ENCODE measurements at regions not wholly inside any gene's neighbourhood (a gene's known extent, or its start where the extent isn't known, plus 50 kb on each side); places are given as distances from the start of the nearest gene placed in this dataset.

DNA sequence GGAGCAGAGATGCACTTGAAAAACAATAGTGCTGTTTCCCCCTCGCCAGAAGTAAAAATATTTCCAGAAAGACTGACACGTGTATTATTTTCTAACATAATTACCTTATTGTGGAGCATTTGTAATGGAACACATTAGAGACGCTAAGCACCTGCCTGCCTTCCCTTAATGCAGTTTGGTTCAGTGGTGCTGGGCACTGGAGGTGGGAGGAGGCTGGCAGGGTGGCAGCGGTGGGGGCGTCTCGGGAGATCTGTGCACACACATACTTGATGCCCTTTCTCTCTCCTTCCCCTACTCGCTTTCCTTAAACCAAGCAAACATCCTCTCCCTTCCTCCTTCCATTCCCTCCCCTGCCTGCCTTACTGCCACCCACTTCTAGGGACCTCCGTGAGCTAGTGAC lies 156.6 kb upstream of the SDK2 start:
- no peak overlapping the region for H3K4me3 ChIP-seq (ENCODE audit: low read length)
- H3K27me3 Mint-ChIP-seq: peaks cover 0 to 7% (median 3%) of the 10 kb centered on the region in 5 donors
- peaks cover 0 to 16% (median 14%) of the 10 kb centered on the region in 7 donors for H3K4me1 Mint-ChIP-seq
- H3K9me3 ChIP-seq (ENCODE audit: control insufficient read depth in 2 of 3, low read length in 3 of 3): no peaks in the 10 kb centered on the region
- no peak overlapping the region for H3K27ac ChIP-seq (ENCODE audit: low read depth, low read length)
- H3K9me3 Mint-ChIP-seq: peaks cover 3 to 21% (median 9%) of the 10 kb centered on the region in 11 donors
- POLR2A ChIA-PET: no interaction called here
- H3K27me3 ChIP-seq (ENCODE audit: control insufficient read depth in 2 of 2, insufficient read depth in 2 of 2, low read length in 2 of 2): no peaks in the 10 kb centered on the region
- H3K36me3 ChIP-seq (ENCODE audit: control insufficient read depth in 2 of 3, insufficient read depth in 3 of 3, low read length in 3 of 3): no peaks in the 10 kb centered on the region
- H3K4me3 Mint-ChIP-seq: no peak overlapping the region
- CTCF ChIA-PET: no interaction called here
- intact Hi-C loops (cut with micrococcal nuclease): no loop called here
- DNase-seq (no peak), ATAC-seq (no peak)
- H3K36me3 Mint-ChIP-seq: peaks cover 0 to 8% (median 5%) of the 10 kb centered on the region in 5 donors
- H3K4me1 ChIP-seq (ENCODE audit: control insufficient read depth in 2 of 2, insufficient read depth in 2 of 2, low read length in 2 of 2): no peaks in the 10 kb centered on the region
- H3K27ac Mint-ChIP-seq: no peak overlapping the region

DNA sequence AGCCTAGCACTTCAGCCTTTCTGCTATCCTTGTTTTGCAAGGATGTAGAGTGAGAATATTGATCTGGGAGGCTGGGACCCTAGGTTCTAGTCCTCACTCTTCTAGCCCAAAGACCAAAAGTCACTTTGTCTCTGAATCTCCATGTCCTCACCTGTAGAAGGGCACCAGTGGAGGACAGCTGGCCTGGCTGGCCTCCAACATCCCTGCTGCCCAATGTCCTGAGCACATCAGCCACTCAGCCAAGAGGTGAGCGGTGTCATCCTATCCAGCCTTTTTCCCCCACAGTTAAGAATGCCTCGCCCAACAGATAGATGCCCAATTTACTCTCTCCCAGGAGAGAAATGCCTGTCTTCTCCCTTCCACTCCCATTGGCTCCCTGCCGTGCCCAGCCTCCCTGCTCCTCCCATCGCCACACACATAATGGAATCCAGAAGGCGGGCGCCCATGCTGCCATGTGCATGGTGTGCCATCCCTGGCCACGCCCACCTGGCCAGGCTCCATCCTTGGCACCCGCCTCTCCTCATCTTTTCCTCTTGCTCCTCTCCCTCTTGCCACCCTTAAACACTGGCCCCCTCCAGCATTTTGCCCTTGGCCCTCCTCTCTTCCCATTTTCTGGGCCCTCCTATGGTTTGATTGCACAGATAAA lies 157.3 kb upstream of the SDK2 start:
- Mint-ChIP-seq H3K9me3 (peaks cover 4 to 28% (median 11%) of the 10 kb centered on the region in 11 donors), H3K4me1 (peaks cover 0 to 16% (median 14%) of the 10 kb centered on the region in 7 donors), H3K27me3 (peaks cover 0 to 7% (median 3%) of the 10 kb centered on the region in 5 donors), H3K4me3 (peak overlapping the region in 1 of 10 donors; percentile 34), H3K36me3 (peaks cover 0 to 8% (median 5%) of the 10 kb centered on the region in 5 donors), H3K27ac (peak overlapping the region in 1 of 9 donors; percentile 2)
- no peak overlapping the region for H3K4me3 ChIP-seq (ENCODE audit: low read length)
- no peaks in the 10 kb centered on the region for H3K27me3 ChIP-seq (ENCODE audit: control insufficient read depth in 2 of 2, insufficient read depth in 2 of 2, low read length in 2 of 2)
- H3K27ac ChIP-seq (ENCODE audit: low read depth, low read length): no peak overlapping the region
- ChIA-PET CTCF (no interaction called here), POLR2A (no interaction called here)
- H3K9me3 ChIP-seq (ENCODE audit: control insufficient read depth in 2 of 3, low read length in 3 of 3): no peaks in the 10 kb centered on the region
- no peaks in the 10 kb centered on the region for H3K36me3 ChIP-seq (ENCODE audit: control insufficient read depth in 2 of 3, insufficient read depth in 3 of 3, low read length in 3 of 3)
- ATAC-seq (no peak), DNase-seq (no peak)
- intact Hi-C loops (cut with micrococcal nuclease): no loop called here
- H3K4me1 ChIP-seq (ENCODE audit: control insufficient read depth in 2 of 2, insufficient read depth in 2 of 2, low read length in 2 of 2): no peaks in the 10 kb centered on the region

DNA sequence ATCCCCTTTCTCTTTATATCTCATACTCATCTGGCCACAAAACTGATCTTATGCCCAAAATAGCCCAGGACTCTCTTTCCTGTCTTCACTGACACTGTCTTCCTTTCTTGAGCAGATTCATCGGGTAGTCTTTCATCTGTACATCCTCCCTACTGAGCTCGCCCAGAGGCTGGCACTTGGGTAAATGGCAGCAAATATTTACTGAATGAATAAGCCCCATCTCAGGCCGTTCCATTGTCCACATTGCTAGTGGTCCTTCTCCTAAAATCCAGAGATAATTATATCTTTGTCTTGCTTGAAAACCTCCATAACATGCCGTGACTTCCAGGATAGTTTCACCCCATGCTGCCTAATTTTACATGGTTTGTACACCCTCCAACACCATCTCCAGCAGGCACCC lies 158.1 kb upstream of the SDK2 start:
- Histone ChIP-seq H3K27ac (ENCODE audit: low read depth, low read length) (no peak overlapping the region), H3K9me3 (ENCODE audit: control insufficient read depth in 2 of 3, low read length in 3 of 3) (no peaks in the 10 kb centered on the region), H3K4me1 (ENCODE audit: control insufficient read depth in 2 of 2, insufficient read depth in 2 of 2, low read length in 2 of 2) (no peaks in the 10 kb centered on the region), H3K36me3 (ENCODE audit: control insufficient read depth in 2 of 3, insufficient read depth in 3 of 3, low read length in 3 of 3) (no peaks in the 10 kb centered on the region), H3K27me3 (ENCODE audit: control insufficient read depth in 2 of 2, insufficient read depth in 2 of 2, low read length in 2 of 2) (no peaks in the 10 kb centered on the region), H3K4me3 (ENCODE audit: low read length) (no peak overlapping the region)
- POLR2A ChIA-PET: no interaction called here
- peaks cover 0 to 16% (median 9%) of the 10 kb centered on the region in 7 donors for H3K4me1 Mint-ChIP-seq
- peaks cover 0 to 8% (median 5%) of the 10 kb centered on the region in 5 donors for H3K36me3 Mint-ChIP-seq
- no peak overlapping the region for H3K4me3 Mint-ChIP-seq
- H3K27ac Mint-ChIP-seq: peak overlapping the region in 2 of 9 donors; percentile 2 to 24
- peaks cover 4 to 33% (median 11%) of the 10 kb centered on the region in 11 donors for H3K9me3 Mint-ChIP-seq
- DNase-seq: no peak
- CTCF ChIA-PET: no interaction called here
- intact Hi-C loops (cut with micrococcal nuclease): no loop called here
- ATAC-seq: no peak
- peaks cover 0 to 6% (median 3%) of the 10 kb centered on the region in 5 donors for H3K27me3 Mint-ChIP-seq

DNA sequence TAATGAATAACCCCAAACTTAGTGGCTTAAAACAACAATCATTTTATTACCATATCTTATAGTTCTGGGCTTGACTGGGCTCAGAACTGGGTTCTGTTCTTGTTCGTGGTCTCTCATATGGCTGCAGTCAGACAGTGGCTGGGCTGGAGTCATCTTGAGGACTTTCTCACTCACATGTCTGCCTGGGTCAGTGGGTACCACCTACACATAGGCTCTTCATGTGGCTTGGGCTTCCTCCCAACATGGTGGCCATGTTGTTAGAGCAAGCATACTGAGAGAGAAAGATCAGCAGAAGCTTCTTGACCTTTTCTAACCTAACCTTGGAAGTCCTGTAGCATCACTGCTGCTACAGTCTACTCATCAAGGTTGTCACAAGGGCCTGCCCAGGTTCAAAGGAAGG lies 158.6 kb upstream of the SDK2 start:
- H3K4me3 Mint-ChIP-seq: no peak overlapping the region
- peaks cover 0 to 6% (median 3%) of the 10 kb centered on the region in 5 donors for H3K27me3 Mint-ChIP-seq
- intact Hi-C loops (cut with micrococcal nuclease): no loop called here
- peaks cover 0 to 16% (median 9%) of the 10 kb centered on the region in 7 donors for H3K4me1 Mint-ChIP-seq
- DNase-seq (no peak), ATAC-seq (no peak)
- peaks cover 0 to 8% (median 5%) of the 10 kb centered on the region in 5 donors for H3K36me3 Mint-ChIP-seq
- H3K27me3 ChIP-seq (ENCODE audit: control insufficient read depth in 2 of 2, insufficient read depth in 2 of 2, low read length in 2 of 2): no peaks in the 10 kb centered on the region
- no peaks in the 10 kb centered on the region for H3K4me1 ChIP-seq (ENCODE audit: control insufficient read depth in 2 of 2, insufficient read depth in 2 of 2, low read length in 2 of 2)
- no peaks in the 10 kb centered on the region for H3K9me3 ChIP-seq (ENCODE audit: control insufficient read depth in 2 of 3, low read length in 3 of 3)
- H3K27ac Mint-ChIP-seq: no peak overlapping the region
- H3K36me3 ChIP-seq (ENCODE audit: control insufficient read depth in 2 of 3, insufficient read depth in 3 of 3, low read length in 3 of 3): no peaks in the 10 kb centered on the region
- peaks cover 4 to 33% (median 11%) of the 10 kb centered on the region in 11 donors for H3K9me3 Mint-ChIP-seq
- H3K27ac ChIP-seq (ENCODE audit: low read depth, low read length): no peak overlapping the region
- ChIA-PET CTCF (no interaction called here), POLR2A (no interaction called here)
- no peak overlapping the region for H3K4me3 ChIP-seq (ENCODE audit: low read length)

DNA sequence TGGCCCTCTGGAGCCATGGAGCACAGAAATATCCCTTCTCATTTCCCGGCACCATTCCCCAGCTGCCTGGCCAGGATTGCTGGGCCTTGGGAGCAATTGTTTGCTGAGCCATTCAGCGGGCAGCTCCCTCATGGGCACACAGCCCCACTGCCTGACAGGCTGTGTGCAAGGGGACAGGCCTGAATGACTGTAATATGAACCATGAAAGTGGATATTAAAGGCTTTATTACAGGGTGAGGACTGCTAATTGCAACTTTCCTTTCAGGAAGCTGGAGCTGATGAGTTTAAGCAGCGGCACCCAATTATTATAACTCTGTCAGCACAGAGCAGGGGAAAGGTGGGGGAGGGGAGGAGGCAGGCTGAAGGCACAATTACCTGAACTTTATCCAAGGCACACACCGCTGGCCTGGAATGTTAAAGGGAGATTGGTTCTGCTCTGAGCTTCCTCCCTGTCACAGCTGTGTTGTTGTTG lies 159.8 kb upstream of the SDK2 start:
- Histone ChIP-seq H3K9me3 (ENCODE audit: control insufficient read depth in 2 of 3, low read length in 3 of 3) (no peaks in the 10 kb centered on the region), H3K27me3 (ENCODE audit: control insufficient read depth in 2 of 2, insufficient read depth in 2 of 2, low read length in 2 of 2) (no peaks in the 10 kb centered on the region), H3K4me3 (ENCODE audit: low read length) (no peak overlapping the region), H3K36me3 (ENCODE audit: control insufficient read depth in 2 of 3, insufficient read depth in 3 of 3, low read length in 3 of 3) (no peaks in the 10 kb centered on the region), H3K4me1 (ENCODE audit: control insufficient read depth in 2 of 2, insufficient read depth in 2 of 2, low read length in 2 of 2) (no peaks in the 10 kb centered on the region), H3K27ac (ENCODE audit: low read depth, low read length) (no peak overlapping the region)
- CTCF ChIA-PET: no interaction called here
- POLR2A ChIA-PET: no interaction called here
- no peak overlapping the region for H3K27ac Mint-ChIP-seq
- H3K36me3 Mint-ChIP-seq: peaks cover 0 to 8% (median 5%) of the 10 kb centered on the region in 5 donors
- peaks cover 4 to 33% (median 11%) of the 10 kb centered on the region in 11 donors for H3K9me3 Mint-ChIP-seq
- ATAC-seq (no peak), DNase-seq (no peak)
- intact Hi-C loops (cut with micrococcal nuclease): no loop called here
- H3K4me1 Mint-ChIP-seq: peaks cover 0 to 16% (median 9%) of the 10 kb centered on the region in 7 donors
- H3K4me3 Mint-ChIP-seq: no peak overlapping the region
- peaks cover 0 to 6% (median 4%) of the 10 kb centered on the region in 5 donors for H3K27me3 Mint-ChIP-seq

DNA sequence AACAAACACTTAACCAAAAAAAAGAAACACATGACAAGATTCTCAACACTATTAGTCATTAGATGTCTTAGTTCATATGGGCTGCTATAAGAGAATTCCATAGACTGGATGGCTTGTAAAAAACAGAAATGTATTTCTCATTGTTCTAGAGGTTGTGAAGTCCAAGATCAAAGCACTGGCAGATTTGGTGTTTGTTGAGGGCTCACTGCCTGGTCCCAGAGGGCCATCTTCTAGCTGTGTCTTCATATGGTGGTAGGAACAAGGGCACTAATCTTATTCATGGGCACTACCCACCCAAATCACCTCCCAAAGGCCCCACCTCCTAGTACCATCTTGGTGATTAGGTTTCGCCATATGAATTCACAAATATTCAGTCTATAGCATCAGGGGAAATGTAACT lies 162.5 kb upstream of the SDK2 start:
- DNase-seq (no peak), ATAC-seq (no peak)
- Mint-ChIP-seq H3K4me3 (no peak overlapping the region), H3K36me3 (peaks cover 0 to 8% (median 5%) of the 10 kb centered on the region in 5 donors), H3K27me3 (peaks cover 0 to 6% (median 4%) of the 10 kb centered on the region in 5 donors), H3K4me1 (peaks cover 0 to 14% (median 9%) of the 10 kb centered on the region in 7 donors), H3K27ac (no peak overlapping the region), H3K9me3 (peaks cover 4 to 33% (median 11%) of the 10 kb centered on the region in 11 donors)
- intact Hi-C loops (cut with micrococcal nuclease): no loop called here
- ChIA-PET CTCF (no interaction called here), POLR2A (no interaction called here)
- H3K4me3 ChIP-seq (ENCODE audit: low read length): no peak overlapping the region
- no peak overlapping the region for H3K27ac ChIP-seq (ENCODE audit: low read depth, low read length)
- no peaks in the 10 kb centered on the region for H3K27me3 ChIP-seq (ENCODE audit: control insufficient read depth in 2 of 2, insufficient read depth in 2 of 2, low read length in 2 of 2)
- H3K36me3 ChIP-seq (ENCODE audit: control insufficient read depth in 2 of 3, insufficient read depth in 3 of 3, low read length in 3 of 3): no peaks in the 10 kb centered on the region
- no peaks in the 10 kb centered on the region for H3K4me1 ChIP-seq (ENCODE audit: control insufficient read depth in 2 of 2, insufficient read depth in 2 of 2, low read length in 2 of 2)
- no peaks in the 10 kb centered on the region for H3K9me3 ChIP-seq (ENCODE audit: control insufficient read depth in 2 of 3, low read length in 3 of 3)

DNA sequence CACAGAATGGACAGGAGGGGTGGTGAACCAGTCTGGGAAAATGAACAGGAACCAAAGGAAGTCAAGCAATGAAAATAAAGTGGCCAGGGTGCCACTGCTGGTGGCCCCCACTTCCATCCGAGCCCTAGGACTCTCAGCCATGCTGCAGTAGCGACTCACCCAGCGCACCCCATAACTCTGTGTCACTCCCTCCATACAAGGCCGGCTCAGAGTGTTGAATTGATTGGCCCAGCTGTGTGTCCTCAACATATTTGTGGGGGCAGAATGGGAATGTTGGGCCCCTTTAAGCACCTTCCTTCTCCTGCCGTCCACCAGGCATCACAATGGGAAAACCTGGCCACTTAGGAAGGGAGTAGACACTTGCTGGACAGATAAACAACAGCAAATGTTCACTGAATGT lies 169.0 kb upstream of the SDK2 start:
- H3K27me3 Mint-ChIP-seq: no peaks in the 10 kb centered on the region
- intact Hi-C loops (cut with micrococcal nuclease): no loop called here

More for the DNA sequence above, 169.0 kb upstream of the SDK2 start:
- POLR2A ChIA-PET: interaction anchor here (0.6 to 1.6 kb wide), 2 partner anchors 9 to 149 kb away, joined by 3 to 4 read pairs; no protein-coding TSS in a partner anchor
- H3K27ac Mint-ChIP-seq: no peak overlapping the region
- CTCF ChIA-PET: no interaction called here
- H3K36me3 ChIP-seq (ENCODE audit: control insufficient read depth in 2 of 3, insufficient read depth in 3 of 3, low read length in 3 of 3): no peaks in the 10 kb centered on the region
- DNase-seq (no peak), ATAC-seq (no peak)
- H3K36me3 Mint-ChIP-seq: no peaks in the 10 kb centered on the region
- no peaks in the 10 kb centered on the region for H3K27me3 ChIP-seq (ENCODE audit: control insufficient read depth in 2 of 2, insufficient read depth in 2 of 2, low read length in 2 of 2)
- no peak overlapping the region for H3K4me3 Mint-ChIP-seq
- H3K4me1 Mint-ChIP-seq: peaks cover 0 to 5% (median 0%) of the 10 kb centered on the region in 7 donors
- no peaks in the 10 kb centered on the region for H3K9me3 ChIP-seq (ENCODE audit: control insufficient read depth in 2 of 3, low read length in 3 of 3)
- H3K4me3 ChIP-seq (ENCODE audit: low read length): no peak overlapping the region
- no peak overlapping the region for H3K27ac ChIP-seq (ENCODE audit: low read depth, low read length)
- H3K4me1 ChIP-seq (ENCODE audit: control insufficient read depth in 2 of 2, insufficient read depth in 2 of 2, low read length in 2 of 2): no peaks in the 10 kb centered on the region
- peaks cover 0 to 3% (median 0%) of the 10 kb centered on the region in 11 donors for H3K9me3 Mint-ChIP-seq
